HG03469 (cell line): ENCODE measurements at regions not wholly inside any gene's neighbourhood (a gene's known extent, or its start where the extent isn't known, plus 50 kb on each side); places are given as distances from the start of the nearest gene placed in this dataset.

Experiments
- ATAC-seq: cut with Tn5 transposase; IDR thresholded peaks from one replicate; pipeline ENCODE4 v1.9.1; 2021; ENCODE audit warnings: mild to moderate bottlenecking, moderate library complexity, moderate number of reproducible peaks; ENCODE audit not compliant: unreplicated experiment

- ATAC-seq: no peak
Measured at GRCh38 chr20:40329321-40329720, 359.7 kb downstream of the MAFB start.

GRCh38 chr20:40326784-40327183 is 362.3 kb downstream of the MAFB start:
- ATAC-seq: no peak

- ATAC-seq: no peak
Measured at GRCh38 chr20:40325006-40325568, 363.9 kb downstream of the MAFB start.

GRCh38 chr20:40323361-40323794 is 365.7 kb downstream of the MAFB start:
- no peak for ATAC-seq

- no peak for ATAC-seq
Measured at GRCh38 chr20:40322941-40323340, 366.1 kb downstream of the MAFB start.

- ATAC-seq: no peak
Measured at GRCh38 chr20:40320517-40321011, 368.5 kb downstream of the MAFB start.

- no peak for ATAC-seq
Measured at GRCh38 chr20:40319741-40320516, 369.1 kb downstream of the MAFB start.

GRCh38 chr20:40319056-40319455 is 370.0 kb downstream of the MAFB start:
- ATAC-seq: no peak

- ATAC-seq: no peak
Measured at GRCh38 chr20:40317156-40317790, 371.8 kb downstream of the MAFB start.

- no peak for ATAC-seq
Measured at GRCh38 chr20:40314278-40314677, 374.8 kb downstream of the MAFB start.

- ATAC-seq: no peak
Measured at GRCh38 chr20:40313730-40314129, 375.3 kb downstream of the MAFB start.

GRCh38 chr20:40309731-40310130 is 379.3 kb downstream of the MAFB start:
- no peak for ATAC-seq

- no peak for ATAC-seq
Measured at GRCh38 chr20:40307997-40308396, 381.0 kb downstream of the MAFB start.

GRCh38 chr20:40307268-40307667 is 381.8 kb downstream of the MAFB start:
- ATAC-seq: no peak

- ATAC-seq: no peak
Measured at GRCh38 chr20:40305303-40305702, 383.7 kb downstream of the MAFB start.

- ATAC-seq: no peak
Measured at GRCh38 chr20:40304119-40304613, 384.9 kb downstream of the MAFB start.

GRCh38 chr20:40294747-40295146 is 394.3 kb downstream of the MAFB start:
- no peak for ATAC-seq

- no peak for ATAC-seq
Measured at GRCh38 chr20:40294175-40294574, 394.9 kb downstream of the MAFB start.

- no peak for ATAC-seq
Measured at GRCh38 chr20:40293740-40294139, 395.3 kb downstream of the MAFB start.

- no peak for ATAC-seq
Measured at GRCh38 chr20:40291493-40292135, 397.4 kb downstream of the MAFB start.

- ATAC-seq: no peak
Measured at GRCh38 chr20:40287683-40288082, 401.4 kb downstream of the MAFB start.
